ENCODE measurements at regions not wholly inside any gene's neighbourhood (a gene's known extent, or its start where the extent isn't known, plus 50 kb on each side); places are given as distances from the start of the nearest gene placed in this dataset.
"Not testable (repeated sequence)": the region's sequence is repeated elsewhere in the genome, so short reads cannot be mapped to it uniquely, and the experiment has no call there.

GRCh38 chr3:187888701-187889100 is 143.4 kb upstream of the BCL6 start:
- Histone ChIP-seq H3K9me3 (no peaks in the 10 kb centered on the region), H3K4me3 (no peak overlapping the region), H3K27ac (no peak overlapping the region), H3K4me1 (peaks cover 8% of the 10 kb centered on the region), H3K27me3 (ENCODE audit: low read depth) (no peaks in the 10 kb centered on the region), H3K36me3 (no peaks in the 10 kb centered on the region)
- intact Hi-C loops (cut with DNase I), result no loop called here
- TF ChIP-seq CTCF (IDR thresholded peaks at IDR 0.05), result no peak
- DNase-seq (no peak), ATAC-seq (no peak)

- Histone ChIP-seq H3K36me3 (no peaks in the 10 kb centered on the region), H3K27ac (no peak overlapping the region), H3K27me3 (ENCODE audit: low read depth) (no peaks in the 10 kb centered on the region), H3K4me3 (no peak overlapping the region), H3K9me3 (no peaks in the 10 kb centered on the region), H3K4me1 (peaks cover 8% of the 10 kb centered on the region)
- no peak for DNase-seq
- no peak for ATAC-seq
- no peak for TF ChIP-seq CTCF (IDR thresholded peaks at IDR 0.05)
- intact Hi-C loops (cut with DNase I), result no loop called here
Observed at GRCh38 chr3:187889106-187889505, 143.8 kb upstream of the BCL6 start.

GRCh38 chr3:187889601-187890404 is 144.5 kb upstream of the BCL6 start:
- Histone ChIP-seq H3K4me3 (no peak overlapping the region), H3K27ac (no peak overlapping the region), H3K4me1 (peaks cover 8% of the 10 kb centered on the region), H3K36me3 (no peaks in the 10 kb centered on the region), H3K27me3 (ENCODE audit: low read depth) (no peaks in the 10 kb centered on the region), H3K9me3 (no peaks in the 10 kb centered on the region)
- no peak for DNase-seq
- no peak for TF ChIP-seq CTCF (IDR thresholded peaks at IDR 0.05)
- peak; percentile 66 to 83 for ATAC-seq
- intact Hi-C loops (cut with DNase I), result no loop called here

- H3K4me1 ChIP-seq; H3K9me3 ChIP-seq; ATAC-seq; H3K27me3 ChIP-seq (ENCODE audit: low read depth); H3K36me3 ChIP-seq; DNase-seq; H3K4me3 ChIP-seq; H3K27ac ChIP-seq; intact Hi-C loops (cut with DNase I): not testable (repeated sequence)
Observed at GRCh38 chr3:187890405-187890752, 145.1 kb upstream of the BCL6 start.

GRCh38 chr3:187896646-187897045 is 151.4 kb upstream of the BCL6 start:
- intact Hi-C loops (cut with DNase I), result no loop called here
- no peaks in the 10 kb centered on the region for H3K36me3 ChIP-seq
- no peak for DNase-seq
- no peak for TF ChIP-seq CTCF (IDR thresholded peaks at IDR 0.05)
- no peaks in the 10 kb centered on the region for H3K27me3 ChIP-seq (ENCODE audit: low read depth)
- no peaks in the 10 kb centered on the region for H3K4me1 ChIP-seq
- no peaks in the 10 kb centered on the region for H3K9me3 ChIP-seq
- no peak for ATAC-seq
- no peak overlapping the region for H3K27ac ChIP-seq
- H3K4me3 ChIP-seq, result no peak overlapping the region

GRCh38 chr3:187899246-187899645 is 154.0 kb upstream of the BCL6 start:
- H3K27me3 ChIP-seq (ENCODE audit: low read depth), result no peaks in the 10 kb centered on the region
- DNase-seq, result no peak
- H3K9me3 ChIP-seq, result no peaks in the 10 kb centered on the region
- H3K4me3 ChIP-seq, result no peak overlapping the region
- intact Hi-C loops (cut with DNase I), result no loop called here
- no peak overlapping the region for H3K27ac ChIP-seq
- no peak for TF ChIP-seq CTCF (IDR thresholded peaks at IDR 0.05)
- H3K4me1 ChIP-seq, result no peaks in the 10 kb centered on the region
- ATAC-seq, result no peak
- H3K36me3 ChIP-seq, result no peaks in the 10 kb centered on the region

Data from lower lobe of right lung (tissue), 2 donors.